Choroid plexus epithelial cell (primary cell): ENCODE measurements at regions not wholly inside any gene's neighbourhood (a gene's known extent, or its start where the extent isn't known, plus 50 kb on each side); places are given as distances from the start of the nearest gene placed in this dataset.

Experiments used
- DNase-seq: peaks from one replicate; pipeline ENCODE4 v3.0.0-alpha.2; 2010; ENCODE audit warnings: low read depth
- H3K4me3 ChIP-seq: 2 replicates; pipeline ENCODE4 v1.5.1; 2011; ENCODE audit warnings: low read depth, mild to moderate bottlenecking, control low read depth, low read length, moderate library complexity
- TF ChIP-seq, protein P1 (sequence below): conservative IDR thresholded peaks from 2 replicates; pipeline ENCODE4 v1.5.1; 2011; ENCODE audit warnings: low read depth, mild to moderate bottlenecking, control low read depth, inconsistent platforms, low read length, moderate library complexity

DNA sequence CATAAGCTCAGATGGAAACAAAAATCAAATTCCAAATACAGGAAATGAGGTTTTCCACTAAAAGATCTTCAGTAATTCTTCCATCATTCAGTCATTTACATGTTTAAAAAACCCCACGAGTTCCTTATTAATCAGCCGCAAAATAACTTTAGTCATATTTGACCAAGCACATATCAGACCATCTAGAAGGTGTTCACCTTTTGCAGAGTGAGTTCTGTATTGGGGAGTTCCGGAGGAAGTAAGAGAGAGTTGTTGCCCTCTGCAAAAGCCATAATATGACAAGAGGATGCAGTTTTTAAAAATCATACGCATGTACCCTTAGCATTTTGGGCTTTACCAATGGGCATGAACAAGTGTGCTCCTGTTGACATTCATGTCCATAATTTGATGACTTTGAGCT lies 61.6 kb downstream of the CCR1 start:
- TF ChIP-seq, protein P1, sequence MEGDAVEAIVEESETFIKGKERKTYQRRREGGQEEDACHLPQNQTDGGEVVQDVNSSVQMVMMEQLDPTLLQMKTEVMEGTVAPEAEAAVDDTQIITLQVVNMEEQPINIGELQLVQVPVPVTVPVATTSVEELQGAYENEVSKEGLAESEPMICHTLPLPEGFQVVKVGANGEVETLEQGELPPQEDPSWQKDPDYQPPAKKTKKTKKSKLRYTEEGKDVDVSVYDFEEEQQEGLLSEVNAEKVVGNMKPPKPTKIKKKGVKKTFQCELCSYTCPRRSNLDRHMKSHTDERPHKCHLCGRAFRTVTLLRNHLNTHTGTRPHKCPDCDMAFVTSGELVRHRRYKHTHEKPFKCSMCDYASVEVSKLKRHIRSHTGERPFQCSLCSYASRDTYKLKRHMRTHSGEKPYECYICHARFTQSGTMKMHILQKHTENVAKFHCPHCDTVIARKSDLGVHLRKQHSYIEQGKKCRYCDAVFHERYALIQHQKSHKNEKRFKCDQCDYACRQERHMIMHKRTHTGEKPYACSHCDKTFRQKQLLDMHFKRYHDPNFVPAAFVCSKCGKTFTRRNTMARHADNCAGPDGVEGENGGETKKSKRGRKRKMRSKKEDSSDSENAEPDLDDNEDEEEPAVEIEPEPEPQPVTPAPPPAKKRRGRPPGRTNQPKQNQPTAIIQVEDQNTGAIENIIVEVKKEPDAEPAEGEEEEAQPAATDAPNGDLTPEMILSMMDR, result no peak
- DNase-seq, result no peak
- no peak overlapping the region for H3K4me3 ChIP-seq

DNA sequence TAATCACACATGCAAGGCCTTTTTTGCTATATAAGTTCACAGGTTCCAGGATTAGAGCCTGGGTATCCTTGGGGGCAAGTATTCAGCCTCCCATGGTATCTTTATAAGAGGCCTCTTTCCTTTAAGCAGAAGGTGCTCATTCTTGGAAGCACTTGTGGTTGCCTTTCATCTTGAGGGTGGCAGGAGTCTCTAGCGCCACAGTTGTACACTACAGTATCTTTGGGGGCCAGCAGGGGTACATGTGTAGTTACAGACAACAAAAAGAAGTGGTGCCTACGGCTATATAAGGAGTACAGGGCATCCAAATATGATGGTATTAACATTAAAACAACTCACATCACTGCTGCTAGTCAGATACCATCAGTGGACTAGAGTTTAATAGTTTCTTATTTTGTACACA lies 62.1 kb downstream of the CCR1 start:
- no peak for DNase-seq
- TF ChIP-seq, protein P1, result no peak
- H3K4me3 ChIP-seq, result no peak overlapping the region

DNA sequence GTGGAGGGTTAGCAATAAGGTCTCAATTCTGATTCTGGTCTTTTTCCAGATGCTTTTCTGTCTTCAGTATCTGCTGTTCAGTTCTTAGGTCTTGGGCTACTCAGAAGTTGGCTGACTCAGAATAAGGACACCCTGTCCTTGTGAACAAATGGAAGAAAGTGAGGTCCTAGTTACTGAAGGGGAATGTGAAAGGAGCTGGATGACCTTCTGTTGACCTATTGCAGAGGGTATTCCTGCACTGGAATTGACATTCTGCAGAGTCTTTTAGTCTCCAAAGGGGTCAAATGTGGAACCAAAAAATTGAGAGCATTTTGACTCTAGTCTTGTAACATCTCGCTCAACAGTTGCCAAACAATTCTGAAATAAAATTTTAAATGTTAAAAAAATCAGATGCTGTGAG lies 63.0 kb downstream of the CCR1 start:
- TF ChIP-seq, protein P1, result no peak
- DNase-seq, result no peak

DNA sequence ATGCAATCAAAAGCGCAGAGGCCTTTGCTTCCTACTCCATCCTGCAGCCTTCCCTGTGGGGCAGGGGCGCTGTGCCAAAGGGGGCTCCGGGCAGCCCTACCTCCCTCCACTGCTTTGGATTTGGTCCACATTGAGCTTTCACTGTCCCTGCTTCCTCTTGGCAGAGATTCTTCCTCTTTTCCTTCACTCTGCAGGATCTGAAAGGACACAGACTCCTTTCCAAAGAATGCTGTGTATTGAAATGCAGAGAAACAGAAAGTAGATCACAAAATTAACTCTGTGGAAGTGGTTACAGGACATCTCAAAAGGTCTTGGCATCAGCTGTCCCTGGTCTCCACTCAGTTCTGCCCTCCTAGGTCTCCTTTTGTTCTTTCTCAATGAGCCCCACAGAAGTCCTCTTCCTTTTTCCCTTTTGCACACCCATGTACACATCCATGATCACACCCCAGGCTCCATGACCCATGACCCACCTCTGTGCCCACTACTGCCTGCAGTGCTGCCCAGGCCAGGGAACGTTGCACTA lies 64.1 kb downstream of the CCR1 start:
- TF ChIP-seq, protein P1, result no peak
- H3K4me3 ChIP-seq, result no peak overlapping the region
- DNase-seq, result no peak

More for the DNA sequence above, 63.0 kb downstream of the CCR1 start:
- no peak overlapping the region for H3K4me3 ChIP-seq

DNA sequence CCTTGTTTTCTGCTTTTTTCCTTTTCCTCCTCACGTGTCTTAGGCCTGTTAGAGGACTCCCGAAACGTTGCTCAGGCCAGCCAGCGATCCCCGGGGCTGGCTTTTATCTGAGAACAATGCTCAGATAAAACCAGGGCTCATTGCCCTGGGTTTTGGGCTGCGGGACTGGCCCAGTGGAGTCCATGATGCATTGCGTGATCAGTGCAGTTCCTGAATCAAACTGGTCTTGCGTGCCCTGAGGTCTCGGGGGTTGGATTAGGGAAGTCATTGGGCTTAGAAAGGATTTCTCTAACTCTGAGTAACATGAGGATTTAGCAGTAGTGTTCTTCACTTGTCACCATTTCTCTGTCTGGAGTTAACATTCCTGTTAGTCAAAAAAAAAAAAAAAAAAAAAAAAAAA lies 66.3 kb downstream of the CCR1 start:
- no peak overlapping the region for H3K4me3 ChIP-seq
- DNase-seq, result no peak
- TF ChIP-seq, protein P1, result no peak

DNA sequence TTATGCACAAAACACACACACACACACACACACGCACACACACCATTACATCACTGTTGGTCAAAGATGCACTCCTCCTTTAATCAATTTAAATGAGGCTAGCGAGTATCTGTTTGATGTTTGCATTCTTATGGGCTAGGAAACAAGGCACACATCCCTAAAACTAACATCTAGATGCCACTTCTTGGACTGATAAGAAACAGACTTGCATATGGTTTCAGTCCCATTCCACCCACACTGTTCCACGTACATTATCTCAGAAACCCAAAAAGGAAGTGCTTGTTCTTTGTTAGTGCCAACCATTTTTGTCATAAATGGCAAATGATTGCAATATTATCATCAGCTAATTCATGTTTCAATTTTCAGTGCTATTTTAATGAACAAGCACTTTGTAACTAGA lies 69.5 kb downstream of the CCR1 start:
- H3K4me3 ChIP-seq, result no peak overlapping the region
- TF ChIP-seq, protein P1, result no peak
- no peak for DNase-seq

DNA sequence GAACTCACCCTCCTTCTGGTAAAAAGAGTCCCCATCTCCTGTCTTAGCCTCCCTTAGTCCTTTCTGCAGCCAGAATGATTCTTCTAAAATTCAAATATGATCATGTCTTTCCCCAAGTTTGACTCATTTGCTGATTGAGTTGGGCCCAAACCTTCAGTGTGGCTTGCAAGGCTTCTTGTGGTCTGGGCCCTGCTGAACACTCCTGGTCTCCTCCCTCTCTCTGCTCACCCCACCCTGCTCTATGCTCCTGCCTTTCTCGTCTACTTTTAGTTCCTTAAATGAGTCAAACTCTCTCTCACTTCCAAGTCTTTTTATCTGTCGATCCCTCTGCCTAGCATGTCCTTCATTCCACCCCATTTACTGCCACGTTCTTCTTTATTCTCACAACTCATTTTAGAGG lies 72.6 kb downstream of the CCR1 start:
- TF ChIP-seq, protein P1, result no peak
- DNase-seq, result no peak
- no peak overlapping the region for H3K4me3 ChIP-seq
